ENCODE measurements at regions not wholly inside any gene's neighbourhood (a gene's known extent, or its start where the extent isn't known, plus 50 kb on each side); places are given as distances from the start of the nearest gene placed in this dataset.

DNA sequence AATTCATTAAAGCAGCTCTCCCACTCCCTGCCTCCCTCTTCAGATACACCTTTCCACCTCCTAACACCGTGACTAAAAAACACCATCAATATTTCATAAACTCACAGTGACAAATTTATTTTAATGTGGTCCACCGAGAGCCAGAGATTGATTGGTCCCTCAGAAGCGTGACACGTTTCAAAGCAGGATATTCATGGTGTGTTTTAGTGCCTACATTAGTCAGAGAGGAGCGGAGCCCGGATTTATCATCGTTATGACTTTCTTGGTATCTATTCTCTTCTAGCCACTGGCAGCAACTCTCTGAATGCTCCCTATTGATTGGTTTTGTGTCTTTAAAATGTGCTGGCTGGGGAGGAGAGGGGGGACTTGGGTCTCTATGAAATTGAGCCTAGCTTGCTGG is 265.3 kb downstream of the DHX35 start:
- DNase-seq (ENCODE audit: low read depth): no peak
- no peak overlapping the region for H3K4me3 ChIP-seq (ENCODE audit: low read depth, low read length)
- H3K27me3 ChIP-seq (ENCODE audit: control insufficient read depth, insufficient read depth, low read length): no peaks in the 10 kb centered on the region
- TF ChIP-seq, protein P1, sequence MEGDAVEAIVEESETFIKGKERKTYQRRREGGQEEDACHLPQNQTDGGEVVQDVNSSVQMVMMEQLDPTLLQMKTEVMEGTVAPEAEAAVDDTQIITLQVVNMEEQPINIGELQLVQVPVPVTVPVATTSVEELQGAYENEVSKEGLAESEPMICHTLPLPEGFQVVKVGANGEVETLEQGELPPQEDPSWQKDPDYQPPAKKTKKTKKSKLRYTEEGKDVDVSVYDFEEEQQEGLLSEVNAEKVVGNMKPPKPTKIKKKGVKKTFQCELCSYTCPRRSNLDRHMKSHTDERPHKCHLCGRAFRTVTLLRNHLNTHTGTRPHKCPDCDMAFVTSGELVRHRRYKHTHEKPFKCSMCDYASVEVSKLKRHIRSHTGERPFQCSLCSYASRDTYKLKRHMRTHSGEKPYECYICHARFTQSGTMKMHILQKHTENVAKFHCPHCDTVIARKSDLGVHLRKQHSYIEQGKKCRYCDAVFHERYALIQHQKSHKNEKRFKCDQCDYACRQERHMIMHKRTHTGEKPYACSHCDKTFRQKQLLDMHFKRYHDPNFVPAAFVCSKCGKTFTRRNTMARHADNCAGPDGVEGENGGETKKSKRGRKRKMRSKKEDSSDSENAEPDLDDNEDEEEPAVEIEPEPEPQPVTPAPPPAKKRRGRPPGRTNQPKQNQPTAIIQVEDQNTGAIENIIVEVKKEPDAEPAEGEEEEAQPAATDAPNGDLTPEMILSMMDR (IDR thresholded peaks at IDR 0.05; ENCODE audit: insufficient read depth, low read length, poor library complexity, severe bottlenecking): no peak
- H3K36me3 ChIP-seq (ENCODE audit: control insufficient read depth, insufficient read depth, low read length): no peaks in the 10 kb centered on the region

DNA sequence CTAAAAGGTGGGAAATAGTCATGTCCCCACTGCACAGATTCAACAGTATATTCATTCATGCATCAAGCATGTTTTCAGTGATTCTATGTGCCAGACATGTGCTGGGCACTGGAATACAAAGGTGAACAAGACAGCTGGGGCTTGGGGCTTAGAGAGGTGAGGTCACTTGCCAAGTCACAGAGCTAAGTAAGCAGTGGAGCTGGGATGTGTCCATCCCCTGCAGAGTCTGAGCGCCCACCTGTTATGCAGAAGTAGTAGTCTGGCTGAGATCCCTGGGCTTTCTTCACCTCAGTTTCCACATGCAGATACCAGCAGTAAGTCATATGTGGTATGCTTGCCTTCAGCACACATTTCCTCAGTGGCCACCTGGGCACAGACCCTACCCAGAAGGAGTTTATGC is 263.8 kb downstream of the DHX35 start:
- Histone ChIP-seq H3K27me3 (ENCODE audit: control insufficient read depth, insufficient read depth, low read length) (no peaks in the 10 kb centered on the region), H3K4me3 (ENCODE audit: low read depth, low read length) (no peak overlapping the region), H3K36me3 (ENCODE audit: control insufficient read depth, insufficient read depth, low read length) (no peaks in the 10 kb centered on the region)
- TF ChIP-seq, protein P1 (IDR thresholded peaks at IDR 0.05; ENCODE audit: insufficient read depth, low read length, poor library complexity, severe bottlenecking): no peak
- DNase-seq (ENCODE audit: low read depth): no peak

DNA sequence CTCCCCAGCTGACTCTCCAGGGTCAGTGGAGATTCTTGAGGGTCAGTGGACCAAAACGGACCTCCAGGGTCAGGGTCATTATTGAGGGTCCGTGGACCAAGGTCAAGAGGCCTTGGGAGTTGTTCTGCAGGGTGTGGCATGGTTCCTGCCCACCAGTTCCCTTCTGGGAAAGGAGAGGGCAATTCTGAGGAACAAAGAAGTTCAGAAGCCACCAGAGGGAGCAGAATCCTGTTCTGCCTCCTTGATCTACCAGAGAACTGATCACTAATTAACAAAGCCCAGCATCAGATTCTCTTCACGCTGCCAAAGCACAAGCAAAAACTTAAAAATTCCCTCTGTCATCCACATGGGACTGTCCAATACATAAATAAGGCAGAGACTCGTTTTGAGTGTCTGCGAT is 263.4 kb downstream of the DHX35 start:
- TF ChIP-seq, protein P1 (IDR thresholded peaks at IDR 0.05; ENCODE audit: insufficient read depth, low read length, poor library complexity, severe bottlenecking): no peak
- H3K27me3 ChIP-seq (ENCODE audit: control insufficient read depth, insufficient read depth, low read length): no peaks in the 10 kb centered on the region
- DNase-seq (ENCODE audit: low read depth): no peak
- no peaks in the 10 kb centered on the region for H3K36me3 ChIP-seq (ENCODE audit: control insufficient read depth, insufficient read depth, low read length)
- H3K4me3 ChIP-seq (ENCODE audit: low read depth, low read length): no peak overlapping the region

DNA sequence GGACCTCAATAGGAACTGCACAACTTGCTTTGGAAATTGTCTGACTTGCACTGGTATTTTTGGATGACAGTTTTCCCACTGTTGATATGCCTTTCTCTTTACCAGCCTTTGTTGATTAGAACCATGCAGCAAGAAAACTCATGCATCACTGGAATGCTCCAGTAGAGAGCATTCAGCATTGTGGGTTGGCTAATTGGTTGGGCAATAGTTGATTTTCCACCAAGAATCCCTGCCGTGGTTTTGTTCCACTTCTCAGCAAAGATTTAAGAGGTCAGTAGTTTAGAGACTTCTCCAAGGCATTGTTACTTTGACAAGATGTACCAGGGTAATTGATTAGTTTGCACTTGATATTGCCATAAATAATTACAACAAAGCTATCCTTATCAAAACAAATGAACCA is 260.0 kb downstream of the DHX35 start:
- TF ChIP-seq, protein P1 (IDR thresholded peaks at IDR 0.05; ENCODE audit: insufficient read depth, low read length, poor library complexity, severe bottlenecking): no peak
- H3K36me3 ChIP-seq (ENCODE audit: control insufficient read depth, insufficient read depth, low read length): no peaks in the 10 kb centered on the region
- H3K27me3 ChIP-seq (ENCODE audit: control insufficient read depth, insufficient read depth, low read length): no peaks in the 10 kb centered on the region
- no peak overlapping the region for H3K4me3 ChIP-seq (ENCODE audit: low read depth, low read length)
- DNase-seq (ENCODE audit: low read depth): no peak

DNA sequence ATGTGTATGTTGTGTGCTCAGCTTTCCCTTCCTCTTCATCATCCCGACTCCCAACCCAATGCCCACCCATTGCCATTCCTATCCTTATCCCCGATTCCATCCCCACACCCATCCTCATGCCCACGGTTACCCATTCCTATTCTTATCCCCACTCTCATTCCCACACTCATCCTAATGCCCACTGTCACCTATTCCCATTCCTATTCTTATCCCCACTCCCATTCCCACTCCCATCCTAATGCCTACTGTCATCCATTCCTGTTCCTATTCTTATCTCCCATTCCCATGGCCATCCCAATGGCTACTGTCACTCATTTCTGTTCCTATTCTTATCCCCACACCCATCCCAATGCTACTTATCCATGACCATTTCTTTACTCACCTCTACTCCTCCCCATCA is 254.1 kb downstream of the DHX35 start:
- H3K4me3 ChIP-seq (ENCODE audit: low read depth, low read length): no peak overlapping the region
- no peaks in the 10 kb centered on the region for H3K27me3 ChIP-seq (ENCODE audit: control insufficient read depth, insufficient read depth, low read length)
- TF ChIP-seq, protein P1 (IDR thresholded peaks at IDR 0.05; ENCODE audit: insufficient read depth, low read length, poor library complexity, severe bottlenecking): no peak
- no peaks in the 10 kb centered on the region for H3K36me3 ChIP-seq (ENCODE audit: control insufficient read depth, insufficient read depth, low read length)
- no peak for DNase-seq (ENCODE audit: low read depth)

DNA sequence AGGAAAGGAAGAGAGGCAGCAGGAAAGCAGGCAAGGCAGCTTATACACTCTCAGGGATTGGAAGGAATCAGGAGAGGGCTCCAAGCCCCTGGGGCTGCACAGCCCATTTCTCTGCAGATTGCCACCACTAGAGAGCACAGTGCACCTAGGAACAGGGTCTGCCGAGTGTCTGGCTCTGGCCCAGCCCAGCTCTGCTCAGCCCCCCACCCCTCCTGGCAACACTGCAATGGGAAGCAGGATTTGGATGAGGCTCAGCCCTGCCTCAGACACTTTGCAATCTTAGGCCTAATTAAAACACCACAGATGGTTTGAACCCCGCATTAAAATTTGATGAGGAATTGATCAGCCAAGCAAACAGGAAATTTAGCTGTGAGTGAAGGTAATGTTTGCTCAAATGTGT is 252.7 kb downstream of the DHX35 start:
- Histone ChIP-seq H3K4me3 (ENCODE audit: low read depth, low read length) (no peak overlapping the region), H3K36me3 (ENCODE audit: control insufficient read depth, insufficient read depth, low read length) (no peaks in the 10 kb centered on the region), H3K27me3 (ENCODE audit: control insufficient read depth, insufficient read depth, low read length) (no peaks in the 10 kb centered on the region)
- no peak for DNase-seq (ENCODE audit: low read depth)
- TF ChIP-seq, protein P1 (IDR thresholded peaks at IDR 0.05; ENCODE audit: insufficient read depth, low read length, poor library complexity, severe bottlenecking): no peak

Measured in kidney epithelial cell (primary cell).